CD4-positive, alpha-beta T cell treated with Interleukin-10 for 1 hour (primary cell): ENCODE measurements at regions not wholly inside any gene's neighbourhood (a gene's known extent, or its start where the extent isn't known, plus 50 kb on each side); places are given as distances from the start of the nearest gene placed in this dataset.

Experiments used
- DNase-seq: peaks from one replicate; pipeline ENCODE4 v3.0.0-alpha.2; 2020

GRCh38 chr1:227370533-227371254 is 52.4 kb upstream of the CDC42BPA start:
- no peak for DNase-seq

GRCh38 chr1:227369102-227369760 is 50.9 kb upstream of the CDC42BPA start:
- no peak for DNase-seq
